Fibroblast of lung (primary cell): ENCODE measurements at regions not wholly inside any gene's neighbourhood (a gene's known extent, or its start where the extent isn't known, plus 50 kb on each side); places are given as distances from the start of the nearest gene placed in this dataset.
"Not testable (repeated sequence)": the region's sequence is repeated elsewhere in the genome, so short reads cannot be mapped to it uniquely, and the experiment has no call there.

ENCODE experiments used
- DNase-seq, 2 donors: peaks; one replicate each; pipeline versions ENCODE4 v3.0.0 to v3.0.0-alpha.2; 2010; ENCODE audit warnings: low read depth in 2 of 2
- H2AFZ ChIP-seq: 2 replicates; pipeline ENCODE4 v1.5.1; 2012; ENCODE audit warnings: low read length, control low read depth, inconsistent platforms
- H3K27ac ChIP-seq: 2 replicates; pipeline ENCODE4 v1.5.1; 2011; ENCODE audit warnings: low read length, control low read depth; ENCODE audit not compliant: insufficient read depth
- H3K27me3 ChIP-seq: 2 replicates; pipeline ENCODE4 v1.5.1; 2011; ENCODE audit warnings: mild to moderate bottlenecking, low read length; ENCODE audit not compliant: control insufficient read depth, insufficient read depth
- H3K36me3 ChIP-seq: 2 replicates; pipeline ENCODE4 v1.5.1; 2011; ENCODE audit warnings: low read length; ENCODE audit not compliant: control insufficient read depth, insufficient read depth
- H3K4me1 ChIP-seq: 2 replicates; pipeline ENCODE4 v1.5.1; 2011; ENCODE audit warnings: low read length; ENCODE audit not compliant: control insufficient read depth, insufficient read depth; ENCODE audit errors: extremely low read depth
- H3K4me2 ChIP-seq: 2 replicates; pipeline ENCODE4 v1.5.1; 2011; ENCODE audit warnings: low read length, control low read depth; ENCODE audit not compliant: insufficient read depth; ENCODE audit errors: extremely low read depth
- H3K4me3 ChIP-seq, 4 experiments: fragments of 200-600 bp in 1 of 4; sonication (generic) in 1 of 4; replicated peaks in 1 of 4; 2 replicates each; pipeline ENCODE4 v1.5.1; 2011 to 2016; ENCODE audit warnings: low read length in 4 of 4, low read depth in 3 of 4, mild to moderate bottlenecking in 3 of 4, control low read depth in 2 of 4, inconsistent platforms in 1 of 4, mixed read lengths in 1 of 4; ENCODE audit not compliant: insufficient read depth in 1 of 4; ENCODE audit errors: control extremely low read depth in 1 of 4
- H3K79me2 ChIP-seq: 2 replicates; pipeline ENCODE4 v1.5.1; 2012; ENCODE audit warnings: mild to moderate bottlenecking, low read length, inconsistent platforms; ENCODE audit not compliant: control insufficient read depth, insufficient read depth
- H3K9ac ChIP-seq: 2 replicates; pipeline ENCODE4 v1.5.1; 2011; ENCODE audit warnings: mild to moderate bottlenecking, low read length, control low read depth; ENCODE audit not compliant: insufficient read depth
- H3K9me3 ChIP-seq: 2 replicates; pipeline ENCODE4 v1.5.1; 2012; ENCODE audit warnings: low read depth, low read length; ENCODE audit not compliant: control insufficient read depth, insufficient read depth
- H4K20me1 ChIP-seq: 2 replicates; pipeline ENCODE4 v1.5.1; 2011; ENCODE audit warnings: low read length; ENCODE audit not compliant: control insufficient read depth, insufficient read depth; ENCODE audit errors: extremely low read depth
- EZH2 ChIP-seq: IDR thresholded peaks from 2 replicates; pipeline ENCODE4 v1.5.1; 2012; ENCODE audit warnings: low read length, control low read depth, mild to moderate bottlenecking; ENCODE audit errors: missing control alignments
- TF ChIP-seq, protein P1 (sequence below), 2 donors: IDR thresholded peaks in 1 of 2; conservative IDR thresholded peaks in 1 of 2; 1 replicate in 1 of 2; 2 replicates in 1 of 2; pipeline ENCODE4 v1.5.1; 2011 to 2012; ENCODE audit warnings: low read length in 2 of 2, control low read depth in 1 of 2, inconsistent platforms in 1 of 2, low read depth in 1 of 2, mild to moderate bottlenecking in 1 of 2

DNA sequence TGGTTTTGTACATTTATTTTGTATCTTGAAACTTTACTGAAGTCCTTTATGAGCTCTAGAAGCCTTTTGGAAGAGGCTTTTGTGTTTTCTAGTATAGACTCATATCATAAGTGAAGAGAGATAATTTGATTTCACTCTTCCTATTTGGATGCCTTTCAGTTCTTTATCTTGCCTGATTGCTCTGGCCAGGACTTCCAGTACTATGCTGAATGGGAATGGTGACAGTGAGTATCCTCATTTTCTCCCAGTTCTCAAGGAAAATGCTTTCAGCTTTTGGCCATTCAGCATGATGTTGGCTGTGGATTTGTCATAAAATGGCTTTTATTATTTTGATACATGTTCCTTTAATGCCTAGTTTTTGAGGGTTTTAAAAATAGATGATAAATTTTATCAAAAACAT lies 1061.3 kb downstream of the STPG2 start:
- H3K27me3 ChIP-seq, result no peaks in the 10 kb centered on the region
- DNase-seq, result no peak
- no peak overlapping the region for H3K4me2 ChIP-seq
- H2AFZ ChIP-seq, result no peak overlapping the region
- H4K20me1 ChIP-seq, result no peaks in the 10 kb centered on the region
- no peaks in the 10 kb centered on the region for H3K36me3 ChIP-seq
- no peaks in the 10 kb centered on the region for H3K4me1 ChIP-seq
- no peaks in the 10 kb centered on the region for H3K79me2 ChIP-seq
- TF ChIP-seq, protein P1, sequence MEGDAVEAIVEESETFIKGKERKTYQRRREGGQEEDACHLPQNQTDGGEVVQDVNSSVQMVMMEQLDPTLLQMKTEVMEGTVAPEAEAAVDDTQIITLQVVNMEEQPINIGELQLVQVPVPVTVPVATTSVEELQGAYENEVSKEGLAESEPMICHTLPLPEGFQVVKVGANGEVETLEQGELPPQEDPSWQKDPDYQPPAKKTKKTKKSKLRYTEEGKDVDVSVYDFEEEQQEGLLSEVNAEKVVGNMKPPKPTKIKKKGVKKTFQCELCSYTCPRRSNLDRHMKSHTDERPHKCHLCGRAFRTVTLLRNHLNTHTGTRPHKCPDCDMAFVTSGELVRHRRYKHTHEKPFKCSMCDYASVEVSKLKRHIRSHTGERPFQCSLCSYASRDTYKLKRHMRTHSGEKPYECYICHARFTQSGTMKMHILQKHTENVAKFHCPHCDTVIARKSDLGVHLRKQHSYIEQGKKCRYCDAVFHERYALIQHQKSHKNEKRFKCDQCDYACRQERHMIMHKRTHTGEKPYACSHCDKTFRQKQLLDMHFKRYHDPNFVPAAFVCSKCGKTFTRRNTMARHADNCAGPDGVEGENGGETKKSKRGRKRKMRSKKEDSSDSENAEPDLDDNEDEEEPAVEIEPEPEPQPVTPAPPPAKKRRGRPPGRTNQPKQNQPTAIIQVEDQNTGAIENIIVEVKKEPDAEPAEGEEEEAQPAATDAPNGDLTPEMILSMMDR (conservative IDR thresholded peaks at IDR 0.05 in 1 of 2, IDR thresholded peaks at IDR 0.05 in 1 of 2; ENCODE audit: low read depth in 1 of 2, low read length in 2 of 2), result no peak
- TF ChIP-seq EZH2, result no peak
- H3K9me3 ChIP-seq, result no peaks in the 10 kb centered on the region
- H3K27ac ChIP-seq, result no peak overlapping the region
- H3K9ac ChIP-seq, result no peak overlapping the region
- H3K4me3 ChIP-seq, result no peak overlapping the region

DNA sequence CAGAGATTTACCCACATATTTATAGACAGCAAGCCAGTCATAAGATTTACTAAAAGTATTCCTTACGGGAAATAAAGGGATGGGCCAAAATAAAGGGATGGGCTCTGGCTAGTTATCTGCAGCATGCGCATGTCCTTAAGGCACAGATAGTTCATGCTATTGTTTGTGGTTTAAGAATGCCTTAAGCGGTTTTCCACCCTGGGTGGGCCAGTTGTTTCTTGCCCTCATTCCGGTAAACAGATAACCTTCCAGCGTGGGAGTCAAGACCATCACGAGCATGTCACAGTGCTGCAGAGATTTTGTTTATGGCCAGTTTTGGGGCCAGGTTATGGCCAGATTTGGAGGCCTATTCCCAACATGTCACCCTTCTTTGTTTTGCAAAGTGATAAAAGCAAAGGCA lies 1046.2 kb downstream of the STPG2 start:
- not testable (repeated sequence) for H3K27me3 ChIP-seq, H3K4me1 ChIP-seq, H3K9me3 ChIP-seq, H3K4me3 ChIP-seq, H3K4me2 ChIP-seq, H3K79me2 ChIP-seq, H2AFZ ChIP-seq, H3K27ac ChIP-seq, H4K20me1 ChIP-seq, H3K36me3 ChIP-seq, DNase-seq, H3K9ac ChIP-seq

GRCh38 chr4:97101171-97101570 lies 1042.1 kb downstream of the STPG2 start:
- not testable (repeated sequence) for H3K9me3 ChIP-seq, H3K27me3 ChIP-seq, H3K9ac ChIP-seq, H3K4me3 ChIP-seq, H4K20me1 ChIP-seq, H3K27ac ChIP-seq, H3K4me2 ChIP-seq, H3K79me2 ChIP-seq, H3K36me3 ChIP-seq, H2AFZ ChIP-seq, DNase-seq, H3K4me1 ChIP-seq

DNA sequence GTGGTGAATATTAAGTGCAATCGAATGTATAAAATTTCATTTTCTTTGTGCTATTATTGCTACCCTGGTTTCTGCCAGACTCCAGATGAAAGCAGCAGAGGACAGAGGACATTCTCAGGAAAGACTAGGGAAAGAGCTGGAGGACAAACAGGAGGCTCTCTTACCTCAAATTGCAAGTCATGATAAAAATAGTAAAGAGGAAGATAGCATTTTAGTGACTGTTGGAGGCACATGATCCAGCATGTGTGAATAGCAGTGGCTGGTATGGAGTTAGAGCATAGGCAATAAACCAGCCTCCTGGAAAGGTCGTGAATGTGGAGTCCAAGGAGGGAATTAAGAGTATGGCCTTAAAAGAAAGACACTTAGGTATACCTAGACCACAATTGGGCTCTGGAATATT lies 1040.0 kb downstream of the STPG2 start:
- Histone ChIP-seq H3K27me3 (no peaks in the 10 kb centered on the region), H2AFZ (no peak overlapping the region), H3K27ac (no peak overlapping the region), H3K79me2 (no peaks in the 10 kb centered on the region), H3K4me1 (no peaks in the 10 kb centered on the region), H3K9ac (no peak overlapping the region), H3K9me3 (no peaks in the 10 kb centered on the region), H4K20me1 (no peaks in the 10 kb centered on the region), H3K4me2 (no peak overlapping the region), H3K4me3 (no peak overlapping the region), H3K36me3 (no peaks in the 10 kb centered on the region)
- DNase-seq, result no peak
- no peak for TF ChIP-seq EZH2
- TF ChIP-seq, protein P1 (conservative IDR thresholded peaks at IDR 0.05 in 1 of 2, IDR thresholded peaks at IDR 0.05 in 1 of 2; ENCODE audit: low read depth in 1 of 2, low read length in 2 of 2), result no peak
